ENCODE measurements at regions not wholly inside any gene's neighbourhood (a gene's known extent, or its start where the extent isn't known, plus 50 kb on each side); places are given as distances from the start of the nearest gene placed in this dataset.
"Not testable (repeated sequence)": the region's sequence is repeated elsewhere in the genome, so short reads cannot be mapped to it uniquely, and the experiment has no call there.

GRCh38 chr10:46720386-46720785 is 141.5 kb downstream of the SYT15 start:
- POLR2A ChIA-PET (ENCODE audit: unreplicated experiment); CTCF ChIA-PET; H3K9me3 ChIP-seq (ENCODE audit: insufficient read depth, low read depth): not testable (repeated sequence)

GRCh38 chr10:46720811-46721518 is 142.0 kb downstream of the SYT15 start:
- CTCF ChIA-PET; H3K27ac ChIP-seq; H3K4me3 ChIP-seq; H2AFZ ChIP-seq; H3K4me2 ChIP-seq; intact Hi-C loops (cut with micrococcal nuclease; ENCODE audit: unreplicated experiment); POLR2A ChIA-PET (ENCODE audit: unreplicated experiment); H3K36me3 ChIP-seq (ENCODE audit: low read depth); H3K9me3 ChIP-seq (ENCODE audit: insufficient read depth, low read depth); H3K4me1 ChIP-seq (replicated peaks; ENCODE audit: insufficient read depth); H3K9me2 ChIP-seq (ENCODE audit: insufficient read depth); H3K79me2 ChIP-seq (ENCODE audit: low read depth); H4K20me1 ChIP-seq (ENCODE audit: insufficient read depth); H3F3A ChIP-seq (ENCODE audit: insufficient read depth, low read depth); H3K27me3 ChIP-seq (ENCODE audit: insufficient read depth, low read depth); BruUV-seq (replicated peaks): not testable (repeated sequence)
- DNase-seq = peak in 1 of 2 experiments; percentile 34

More at GRCh38 chr10:46720386-46720785, 141.5 kb downstream of the SYT15 start:
- H3K4me1 ChIP-seq (replicated peaks; ENCODE audit: insufficient read depth); H3K27ac ChIP-seq; H3K79me2 ChIP-seq (ENCODE audit: low read depth); intact Hi-C loops (cut with micrococcal nuclease; ENCODE audit: unreplicated experiment); H2AFZ ChIP-seq; H3K36me3 ChIP-seq (ENCODE audit: low read depth); H3K4me3 ChIP-seq; H4K20me1 ChIP-seq (ENCODE audit: insufficient read depth); H3K27me3 ChIP-seq (ENCODE audit: insufficient read depth, low read depth); BruUV-seq (replicated peaks); H3K9me2 ChIP-seq (ENCODE audit: insufficient read depth); H3K4me2 ChIP-seq; H3F3A ChIP-seq (ENCODE audit: insufficient read depth, low read depth): not testable (repeated sequence)
- TF ChIP-seq CTCF (conservative IDR thresholded peaks at IDR 0.05) = peak; percentile 49
- peak; percentile 20 to 28 for DNase-seq

GRCh38 chr10:46724258-46724657 is 145.3 kb downstream of the SYT15 start:
- H3K27ac ChIP-seq; BruUV-seq (replicated peaks); H3F3A ChIP-seq (ENCODE audit: insufficient read depth, low read depth); H3K27me3 ChIP-seq (ENCODE audit: insufficient read depth, low read depth); H3K4me3 ChIP-seq; H3K9me2 ChIP-seq (ENCODE audit: insufficient read depth); H4K20me1 ChIP-seq (ENCODE audit: insufficient read depth); H3K4me1 ChIP-seq (replicated peaks; ENCODE audit: insufficient read depth); intact Hi-C loops (cut with micrococcal nuclease; ENCODE audit: unreplicated experiment); H3K36me3 ChIP-seq (ENCODE audit: low read depth); H3K79me2 ChIP-seq (ENCODE audit: low read depth); POLR2A ChIA-PET (ENCODE audit: unreplicated experiment); CTCF ChIA-PET; H2AFZ ChIP-seq; H3K9me3 ChIP-seq (ENCODE audit: insufficient read depth, low read depth); H3K4me2 ChIP-seq: not testable (repeated sequence)
- DNase-seq = peak in 1 of 2 experiments; percentile 13

- H4K20me1 ChIP-seq (ENCODE audit: insufficient read depth); H3K4me3 ChIP-seq; H3F3A ChIP-seq (ENCODE audit: insufficient read depth, low read depth); H3K4me2 ChIP-seq; H3K27ac ChIP-seq; H3K4me1 ChIP-seq (replicated peaks; ENCODE audit: insufficient read depth); CTCF ChIA-PET; BruUV-seq (replicated peaks); H3K79me2 ChIP-seq (ENCODE audit: low read depth); intact Hi-C loops (cut with micrococcal nuclease; ENCODE audit: unreplicated experiment); DNase-seq; H3K27me3 ChIP-seq (ENCODE audit: insufficient read depth, low read depth); H3K9me3 ChIP-seq (ENCODE audit: insufficient read depth, low read depth); POLR2A ChIA-PET (ENCODE audit: unreplicated experiment); H2AFZ ChIP-seq; H3K9me2 ChIP-seq (ENCODE audit: insufficient read depth); H3K36me3 ChIP-seq (ENCODE audit: low read depth): not testable (repeated sequence)
Measured at GRCh38 chr10:46728359-46728758, 149.4 kb downstream of the SYT15 start.

GRCh38 chr10:46730729-46731128 is 151.8 kb downstream of the SYT15 start:
- BruUV-seq (replicated peaks); CTCF ChIA-PET; H3K4me2 ChIP-seq: not testable (repeated sequence)

GRCh38 chr10:46733635-46734261 is 154.8 kb downstream of the SYT15 start:
- H3K36me3 ChIP-seq (ENCODE audit: low read depth); H4K20me1 ChIP-seq (ENCODE audit: insufficient read depth); H3K27me3 ChIP-seq (ENCODE audit: insufficient read depth, low read depth); CTCF ChIA-PET; H3K4me1 ChIP-seq (replicated peaks; ENCODE audit: insufficient read depth); H2AFZ ChIP-seq; BruUV-seq (replicated peaks); H3K4me2 ChIP-seq; H3K9me2 ChIP-seq (ENCODE audit: insufficient read depth); intact Hi-C loops (cut with micrococcal nuclease; ENCODE audit: unreplicated experiment); H3K27ac ChIP-seq; H3K9me3 ChIP-seq (ENCODE audit: insufficient read depth, low read depth); H3F3A ChIP-seq (ENCODE audit: insufficient read depth, low read depth); H3K79me2 ChIP-seq (ENCODE audit: low read depth); DNase-seq; POLR2A ChIA-PET (ENCODE audit: unreplicated experiment); H3K4me3 ChIP-seq: not testable (repeated sequence)

More at GRCh38 chr10:46730729-46731128, 151.8 kb downstream of the SYT15 start:
- DNase-seq; H3K79me2 ChIP-seq (ENCODE audit: low read depth); H3K4me1 ChIP-seq (replicated peaks; ENCODE audit: insufficient read depth); H3K4me3 ChIP-seq; POLR2A ChIA-PET (ENCODE audit: unreplicated experiment); intact Hi-C loops (cut with micrococcal nuclease; ENCODE audit: unreplicated experiment); H2AFZ ChIP-seq; H3K27me3 ChIP-seq (ENCODE audit: insufficient read depth, low read depth); H3K9me3 ChIP-seq (ENCODE audit: insufficient read depth, low read depth); H3F3A ChIP-seq (ENCODE audit: insufficient read depth, low read depth); H4K20me1 ChIP-seq (ENCODE audit: insufficient read depth); H3K9me2 ChIP-seq (ENCODE audit: insufficient read depth); H3K27ac ChIP-seq; H3K36me3 ChIP-seq (ENCODE audit: low read depth): not testable (repeated sequence)

- H4K20me1 ChIP-seq (ENCODE audit: insufficient read depth); H3K27ac ChIP-seq; H3K4me1 ChIP-seq (replicated peaks; ENCODE audit: insufficient read depth); POLR2A ChIA-PET (ENCODE audit: unreplicated experiment); BruUV-seq (replicated peaks); H3K27me3 ChIP-seq (ENCODE audit: insufficient read depth, low read depth); CTCF ChIA-PET; H3K9me2 ChIP-seq (ENCODE audit: insufficient read depth); H3K4me2 ChIP-seq; H3K36me3 ChIP-seq (ENCODE audit: low read depth); H3F3A ChIP-seq (ENCODE audit: insufficient read depth, low read depth); H3K79me2 ChIP-seq (ENCODE audit: low read depth); H2AFZ ChIP-seq; H3K4me3 ChIP-seq; H3K9me3 ChIP-seq (ENCODE audit: insufficient read depth, low read depth); DNase-seq; intact Hi-C loops (cut with micrococcal nuclease; ENCODE audit: unreplicated experiment): not testable (repeated sequence)
Measured at GRCh38 chr10:46734262-46734642, 155.3 kb downstream of the SYT15 start.
